Choroid plexus epithelial cell (primary cell): ENCODE measurements at regions not wholly inside any gene's neighbourhood (a gene's known extent, or its start where the extent isn't known, plus 50 kb on each side); places are given as distances from the start of the nearest gene placed in this dataset.

Source experiments
- DNase-seq: peaks from one replicate; pipeline ENCODE4 v3.0.0-alpha.2; 2010; ENCODE audit warnings: low read depth
- H3K4me3 ChIP-seq: 2 replicates; pipeline ENCODE4 v1.5.1; 2011; ENCODE audit warnings: low read depth, mild to moderate bottlenecking, control low read depth, low read length, moderate library complexity
- TF ChIP-seq, protein P1 (sequence below): conservative IDR thresholded peaks from 2 replicates; pipeline ENCODE4 v1.5.1; 2011; ENCODE audit warnings: low read depth, mild to moderate bottlenecking, control low read depth, inconsistent platforms, low read length, moderate library complexity

DNA sequence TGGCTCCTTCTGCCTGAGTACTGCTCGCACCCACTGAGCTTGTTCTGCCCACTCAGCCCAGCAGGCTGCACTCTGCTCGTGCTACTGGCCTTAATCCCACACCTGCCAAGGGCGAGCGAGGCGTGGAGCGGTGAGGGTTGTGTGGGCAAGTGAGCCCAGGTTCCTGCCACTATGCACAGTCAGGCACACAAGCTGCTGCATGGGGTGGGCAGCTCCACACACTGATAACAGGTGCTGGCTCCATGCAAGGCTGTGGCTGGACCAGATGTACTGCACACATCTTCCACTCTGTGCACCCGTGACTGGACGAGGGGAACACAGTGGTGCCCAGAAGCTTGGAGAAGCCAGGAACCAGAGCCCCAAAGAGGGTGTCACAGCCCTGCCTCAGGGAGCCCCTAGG is 184.3 kb upstream of the NUDT6 start:
- TF ChIP-seq, protein P1, sequence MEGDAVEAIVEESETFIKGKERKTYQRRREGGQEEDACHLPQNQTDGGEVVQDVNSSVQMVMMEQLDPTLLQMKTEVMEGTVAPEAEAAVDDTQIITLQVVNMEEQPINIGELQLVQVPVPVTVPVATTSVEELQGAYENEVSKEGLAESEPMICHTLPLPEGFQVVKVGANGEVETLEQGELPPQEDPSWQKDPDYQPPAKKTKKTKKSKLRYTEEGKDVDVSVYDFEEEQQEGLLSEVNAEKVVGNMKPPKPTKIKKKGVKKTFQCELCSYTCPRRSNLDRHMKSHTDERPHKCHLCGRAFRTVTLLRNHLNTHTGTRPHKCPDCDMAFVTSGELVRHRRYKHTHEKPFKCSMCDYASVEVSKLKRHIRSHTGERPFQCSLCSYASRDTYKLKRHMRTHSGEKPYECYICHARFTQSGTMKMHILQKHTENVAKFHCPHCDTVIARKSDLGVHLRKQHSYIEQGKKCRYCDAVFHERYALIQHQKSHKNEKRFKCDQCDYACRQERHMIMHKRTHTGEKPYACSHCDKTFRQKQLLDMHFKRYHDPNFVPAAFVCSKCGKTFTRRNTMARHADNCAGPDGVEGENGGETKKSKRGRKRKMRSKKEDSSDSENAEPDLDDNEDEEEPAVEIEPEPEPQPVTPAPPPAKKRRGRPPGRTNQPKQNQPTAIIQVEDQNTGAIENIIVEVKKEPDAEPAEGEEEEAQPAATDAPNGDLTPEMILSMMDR: no peak
- no peak for DNase-seq
- H3K4me3 ChIP-seq: no peak overlapping the region

DNA sequence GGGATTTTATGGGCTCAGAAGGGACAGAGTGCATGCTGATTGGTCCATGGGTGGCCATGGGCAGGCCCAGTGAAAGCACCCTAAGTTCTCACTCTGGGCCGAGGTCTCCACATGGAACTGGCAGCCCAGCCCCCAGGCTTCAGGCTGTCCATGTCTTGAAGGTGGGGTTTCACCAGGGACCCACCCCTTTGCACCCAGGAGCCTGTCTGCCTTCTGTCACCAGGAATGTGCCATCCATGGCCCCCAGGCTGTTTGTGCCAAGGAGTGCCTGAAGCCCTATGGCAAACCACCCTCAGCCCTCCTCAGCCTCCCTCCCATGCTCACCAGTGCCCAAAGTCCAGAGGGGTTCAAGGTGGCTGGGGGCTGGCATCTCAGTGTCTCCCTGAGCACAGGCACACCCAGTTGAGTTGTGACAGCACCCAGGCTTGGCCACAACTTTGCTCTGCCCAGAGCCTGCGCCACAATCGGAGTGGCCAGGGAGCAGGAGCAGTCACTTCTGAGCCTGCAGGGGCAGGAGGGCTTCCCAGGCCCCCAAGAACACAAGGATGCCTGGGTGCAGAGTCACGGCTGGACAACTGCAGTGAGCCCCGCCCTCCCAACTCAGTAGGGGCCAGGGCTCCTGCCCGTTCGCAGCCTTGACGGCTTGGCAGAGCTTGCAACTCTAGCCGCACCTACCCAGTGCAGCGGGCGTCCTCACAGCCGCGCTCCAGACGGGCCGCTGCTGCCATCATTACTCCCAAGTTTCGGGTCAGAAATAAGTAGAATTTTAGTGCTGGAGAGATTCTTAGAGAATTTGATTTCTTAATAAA is 185.3 kb upstream of the NUDT6 start:
- TF ChIP-seq, protein P1: no peak
- DNase-seq: no peak
- no peak overlapping the region for H3K4me3 ChIP-seq

DNA sequence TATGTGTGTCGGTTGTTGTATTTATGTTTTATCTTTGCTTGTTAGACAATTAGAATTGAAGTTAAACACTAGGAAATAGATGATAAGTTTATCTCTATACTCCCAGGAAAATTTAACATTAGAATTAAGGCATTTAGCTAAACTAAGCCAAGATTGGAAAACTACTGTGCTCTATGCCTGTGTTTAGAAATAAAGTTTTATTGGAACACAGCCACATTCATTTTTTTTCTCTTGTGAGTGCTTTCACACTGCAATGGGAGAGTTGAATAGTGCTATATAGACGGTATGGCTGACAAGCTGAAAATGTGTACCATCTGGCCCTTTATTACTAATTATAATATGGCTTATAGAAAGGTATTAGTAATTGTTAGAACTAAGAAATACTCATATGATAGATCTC is 186.7 kb upstream of the NUDT6 start:
- TF ChIP-seq, protein P1: no peak
- H3K4me3 ChIP-seq: no peak overlapping the region
- no peak for DNase-seq

DNA sequence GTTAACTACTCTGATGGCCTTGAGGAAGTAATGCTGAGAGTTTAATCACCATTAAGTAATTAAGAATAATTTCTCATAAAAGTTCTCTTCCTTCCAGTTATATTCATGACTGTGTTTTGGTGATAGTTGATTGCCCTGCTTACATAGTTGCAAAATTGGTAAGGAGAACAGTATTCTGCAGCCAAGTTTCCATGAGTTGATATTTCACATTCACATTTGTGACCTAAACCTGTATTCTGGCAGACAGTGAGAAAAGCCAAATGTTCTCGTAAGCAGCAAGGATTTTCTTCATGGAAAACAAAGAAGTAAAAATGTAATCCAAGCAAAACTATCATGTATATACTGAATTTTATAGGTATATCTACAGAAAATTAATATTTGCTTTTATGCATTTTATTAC is 187.8 kb upstream of the NUDT6 start:
- peak; percentile 51 for DNase-seq
- TF ChIP-seq, protein P1: no peak
- no peak overlapping the region for H3K4me3 ChIP-seq

DNA sequence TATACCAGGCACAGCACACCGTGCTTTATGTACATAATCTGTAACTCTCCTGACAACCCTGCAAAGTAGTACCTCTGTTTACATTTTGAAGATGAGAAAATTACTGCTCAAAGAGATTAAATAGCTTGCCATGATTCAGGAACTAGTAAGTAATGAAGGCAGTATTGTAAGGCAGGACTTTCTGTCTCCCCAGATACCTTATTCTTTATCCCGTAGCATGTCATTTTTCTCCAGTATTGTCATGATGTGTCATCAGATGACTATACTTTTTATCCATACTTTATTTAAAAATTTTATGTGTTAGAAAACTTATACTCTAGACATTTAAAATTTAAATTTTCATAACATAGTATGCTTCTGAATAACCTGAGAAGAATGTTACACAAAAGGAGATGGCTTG is 188.3 kb upstream of the NUDT6 start:
- TF ChIP-seq, protein P1: no peak
- no peak for DNase-seq
- no peak overlapping the region for H3K4me3 ChIP-seq

DNA sequence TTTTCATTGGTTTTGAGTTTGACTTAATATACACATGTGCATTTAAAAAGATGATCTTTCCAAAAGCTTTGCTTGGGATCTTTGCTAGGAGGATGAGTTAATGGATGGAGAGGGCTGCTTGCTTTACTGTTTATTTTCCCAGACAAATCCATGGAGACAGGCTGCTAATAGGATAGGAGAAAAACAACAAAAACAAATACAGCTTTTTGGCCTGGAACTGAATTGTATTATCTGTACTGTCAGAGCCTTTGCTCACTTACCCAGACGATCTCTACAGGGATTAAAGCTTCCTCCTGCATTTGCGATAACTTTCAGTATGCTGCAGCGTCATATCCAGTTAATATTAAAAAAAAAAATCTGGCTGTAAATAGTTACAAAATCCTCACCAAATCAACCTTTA is 190.8 kb upstream of the NUDT6 start:
- H3K4me3 ChIP-seq: no peak overlapping the region
- no peak for DNase-seq
- TF ChIP-seq, protein P1: no peak
